GM18502 (cell line): ENCODE measurements at regions not wholly inside any gene's neighbourhood (a gene's known extent, or its start where the extent isn't known, plus 50 kb on each side); places are given as distances from the start of the nearest gene placed in this dataset.

Experiments used
- ATAC-seq: cut with Tn5 transposase; IDR thresholded peaks from one replicate; pipeline ENCODE4 v1.9.1; 2021; ENCODE audit warnings: mild to moderate bottlenecking; ENCODE audit not compliant: unreplicated experiment, poor library complexity

DNA sequence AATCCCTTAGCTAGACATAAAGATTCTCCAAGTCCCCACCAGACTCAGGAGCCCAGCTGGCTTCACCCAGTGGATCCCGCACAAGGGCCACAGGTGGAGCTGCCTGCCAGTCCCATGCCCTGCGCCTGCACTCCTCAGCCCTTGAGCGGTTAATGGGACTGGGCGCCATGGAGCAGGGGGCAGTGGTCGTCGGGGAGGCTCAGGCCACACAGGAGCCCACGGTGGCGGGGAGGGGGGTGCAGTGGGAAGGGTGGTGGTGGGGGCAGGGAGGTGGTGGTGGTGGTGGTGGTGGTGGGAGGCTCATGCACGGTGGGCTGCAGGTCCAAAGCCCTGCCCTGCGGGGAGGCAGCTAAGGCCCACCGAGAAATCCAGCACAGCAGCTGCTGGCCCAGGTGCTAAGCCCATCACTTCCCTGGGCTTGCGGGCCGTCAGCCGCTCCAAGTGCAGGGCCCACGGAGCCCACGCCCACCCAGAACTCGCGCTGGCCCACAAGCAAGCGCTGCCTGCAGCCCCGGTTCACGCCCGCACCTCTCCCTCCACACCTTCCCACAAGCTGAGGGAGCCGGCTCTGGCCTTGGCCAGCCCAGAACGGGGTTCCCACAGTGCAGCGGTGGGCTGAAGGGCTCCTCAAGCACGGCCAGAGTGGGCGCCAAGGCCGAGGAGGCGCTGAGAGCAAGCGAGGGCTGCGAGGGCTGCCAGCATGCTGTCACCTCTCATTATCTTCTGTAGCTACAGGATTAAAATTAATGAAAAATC is 732.5 kb upstream of the POM121L12 start:
- no peak for ATAC-seq

GRCh38 chr7:52297128-52297527 is 738.3 kb upstream of the POM121L12 start:
- ATAC-seq: no peak

DNA sequence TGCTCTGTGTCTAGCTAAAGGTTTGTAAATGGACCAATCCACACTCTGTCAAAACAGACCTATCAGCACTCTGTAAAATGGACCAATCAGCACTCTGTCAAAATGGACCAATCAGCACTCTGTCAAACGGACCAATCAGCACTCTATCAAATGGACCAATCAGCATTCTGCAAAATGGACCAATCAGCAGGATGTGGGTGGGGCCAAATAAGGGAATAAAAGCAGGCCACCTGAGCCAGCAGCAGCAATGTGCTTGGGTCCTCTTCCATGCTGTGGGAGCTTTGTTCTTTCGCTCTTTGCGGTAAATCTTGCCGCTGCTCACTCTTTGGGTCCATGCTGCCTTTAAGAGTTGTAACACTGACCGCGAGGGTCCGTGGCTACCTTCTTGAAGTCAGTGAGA is 740.5 kb upstream of the POM121L12 start:
- no peak for ATAC-seq

DNA sequence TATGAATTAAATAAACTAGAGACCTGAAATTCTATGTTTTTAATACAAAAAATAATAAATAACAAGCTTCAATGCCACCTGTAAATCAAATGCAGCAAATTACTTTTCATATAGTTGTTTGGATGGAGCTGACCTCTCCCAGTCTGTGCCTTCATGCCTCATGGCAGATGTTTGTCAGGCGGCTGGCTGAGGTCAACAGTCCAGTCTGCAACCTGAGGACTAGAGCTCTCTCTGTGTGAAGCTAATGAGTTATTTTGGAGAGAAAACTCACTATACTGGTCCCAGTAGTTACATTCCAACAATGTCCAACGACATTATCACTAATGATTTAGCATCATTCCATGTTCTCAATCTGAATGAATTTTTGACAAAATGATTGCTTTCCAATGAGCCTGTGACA is 746.2 kb upstream of the POM121L12 start:
- ATAC-seq: no peak

DNA sequence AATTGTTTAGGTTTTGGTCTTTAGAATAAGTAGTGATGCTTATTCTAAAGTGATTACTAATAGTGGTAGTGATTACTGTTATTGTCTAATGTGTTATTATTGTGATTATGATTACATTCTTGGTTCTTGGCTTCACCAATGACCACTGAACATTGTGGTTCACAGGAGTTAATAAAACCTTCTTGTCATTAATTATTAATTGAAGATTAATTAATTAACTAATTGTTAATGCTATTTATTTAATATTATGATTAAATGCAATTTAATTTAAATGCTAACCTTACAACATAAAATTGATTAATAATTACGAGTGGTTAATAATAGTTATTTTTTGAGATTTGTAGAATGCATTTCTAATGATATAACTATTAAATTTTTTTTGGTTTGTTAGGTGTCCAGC is 747.7 kb upstream of the POM121L12 start:
- ATAC-seq: no peak

- no peak for ATAC-seq
Observed at GRCh38 chr7:52285689-52286088, 749.7 kb upstream of the POM121L12 start.

DNA sequence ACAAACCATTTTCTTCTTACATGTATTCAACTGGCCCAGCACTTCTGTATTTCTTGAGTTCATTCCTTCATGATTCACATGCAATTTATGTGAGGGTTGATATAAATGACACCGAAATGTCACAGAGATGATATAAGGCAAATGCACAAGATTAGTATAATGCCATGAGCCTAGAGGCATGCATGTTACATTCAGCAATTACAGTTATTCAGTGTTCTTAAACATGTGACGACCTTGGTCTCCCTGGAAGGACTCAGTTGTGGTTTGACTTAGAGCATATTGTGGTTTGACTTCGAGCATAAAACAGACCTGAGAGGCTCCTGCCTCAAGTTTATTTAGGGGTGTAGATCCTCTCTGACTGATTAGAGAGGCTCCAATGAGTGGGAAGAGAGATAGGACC is 752.1 kb upstream of the POM121L12 start:
- ATAC-seq: no peak

DNA sequence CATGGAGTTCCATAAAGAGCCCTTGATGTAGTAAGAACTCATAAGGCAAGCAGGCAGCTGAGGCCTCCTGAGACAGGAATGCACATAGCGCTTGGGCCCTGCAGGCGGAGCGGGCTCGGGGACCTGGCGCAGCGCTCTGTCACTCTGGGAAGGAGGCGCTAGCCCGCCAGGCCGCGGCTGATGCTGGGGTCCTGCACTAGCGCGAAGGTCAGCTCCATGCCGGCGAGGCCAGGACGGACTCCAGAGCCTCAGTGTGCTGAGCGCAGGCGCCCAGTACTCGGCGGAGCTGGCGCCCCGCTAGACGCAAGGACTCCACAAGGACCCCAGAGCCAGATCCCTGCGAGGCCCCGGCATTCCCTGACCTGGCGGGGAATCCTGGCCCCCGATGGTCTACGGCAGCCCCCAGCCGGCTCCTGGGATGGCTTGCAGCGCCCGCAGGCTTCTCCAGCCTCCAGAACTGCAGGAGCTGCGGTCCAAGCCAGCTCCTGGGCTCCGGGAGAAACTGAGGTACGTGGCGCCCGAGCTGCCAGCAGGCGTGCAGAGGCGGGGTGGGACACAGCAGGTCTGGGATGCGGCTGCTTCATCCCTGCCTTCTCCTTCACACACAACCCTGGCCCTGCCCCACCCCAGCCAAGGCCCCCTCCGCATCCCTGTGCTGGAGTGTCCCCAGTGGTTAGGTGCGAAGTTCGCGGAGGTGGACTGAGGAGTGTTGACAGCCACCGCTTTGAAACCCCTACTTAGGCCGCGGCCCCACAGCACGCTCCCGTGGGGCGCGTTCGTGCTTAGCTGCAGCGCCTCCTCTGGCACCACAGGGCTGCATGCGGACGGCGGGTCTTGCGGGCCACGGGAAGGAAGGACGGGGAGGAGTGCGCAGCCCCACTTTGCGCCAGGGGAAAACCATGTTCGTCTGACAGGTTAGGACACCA is 761.5 kb upstream of the POM121L12 start:
- no peak for ATAC-seq

- ATAC-seq: no peak
Observed at GRCh38 chr7:52271703-52272102, 763.7 kb upstream of the POM121L12 start.

GRCh38 chr7:52270301-52270700 is 765.1 kb upstream of the POM121L12 start:
- no peak for ATAC-seq

GRCh38 chr7:52269669-52270068 is 765.8 kb upstream of the POM121L12 start:
- no peak for ATAC-seq

DNA sequence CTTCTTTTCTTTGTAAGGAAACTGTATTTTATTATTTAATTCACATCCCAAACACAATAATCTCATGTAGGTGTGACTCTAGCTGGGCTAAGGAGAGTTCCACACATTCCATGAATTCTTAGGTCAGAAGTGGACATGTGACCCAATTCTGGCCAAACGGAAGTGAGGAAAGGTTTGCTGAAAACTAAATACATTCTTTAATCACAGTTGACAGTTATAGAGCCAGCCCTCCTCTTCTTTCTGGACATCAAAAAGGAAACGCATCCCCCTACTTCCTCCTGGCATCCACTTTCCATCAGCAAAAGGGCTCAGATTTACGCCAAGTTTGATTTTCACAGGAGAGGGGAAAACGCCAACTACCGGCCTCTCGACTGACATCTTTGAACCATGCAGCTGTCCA is 774.4 kb upstream of the POM121L12 start:
- ATAC-seq: no peak

DNA sequence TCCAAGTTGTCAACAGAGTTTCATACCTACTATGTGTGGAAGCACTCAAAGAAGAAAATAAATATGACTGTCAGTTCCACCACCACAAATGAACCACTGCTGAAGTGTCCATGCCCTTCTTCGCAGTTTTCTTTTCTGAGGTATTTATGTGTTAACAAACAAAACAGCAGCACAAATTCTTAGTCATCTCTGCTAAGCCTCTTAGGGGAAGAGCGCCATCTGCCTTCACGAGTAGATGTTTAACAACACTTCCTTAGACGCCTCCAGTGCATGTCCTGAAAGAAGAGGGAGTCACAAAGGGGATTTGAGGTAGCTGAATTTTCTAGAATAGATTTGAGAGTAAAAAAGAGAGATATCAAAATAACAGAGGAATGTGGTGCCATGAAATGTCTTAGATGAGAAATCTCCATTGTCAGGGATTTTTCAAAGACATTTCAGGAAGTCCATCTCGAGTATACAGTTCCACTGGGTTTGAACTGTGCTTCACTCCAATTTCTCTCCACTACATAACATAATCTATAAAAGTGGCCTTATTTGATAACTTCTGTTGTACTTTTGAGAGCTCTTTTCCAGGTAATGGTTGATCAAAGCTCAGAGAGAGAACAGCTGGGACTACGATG is 775.3 kb upstream of the POM121L12 start:
- no peak for ATAC-seq

GRCh38 chr7:52257890-52258289 is 777.5 kb upstream of the POM121L12 start:
- ATAC-seq: no peak

DNA sequence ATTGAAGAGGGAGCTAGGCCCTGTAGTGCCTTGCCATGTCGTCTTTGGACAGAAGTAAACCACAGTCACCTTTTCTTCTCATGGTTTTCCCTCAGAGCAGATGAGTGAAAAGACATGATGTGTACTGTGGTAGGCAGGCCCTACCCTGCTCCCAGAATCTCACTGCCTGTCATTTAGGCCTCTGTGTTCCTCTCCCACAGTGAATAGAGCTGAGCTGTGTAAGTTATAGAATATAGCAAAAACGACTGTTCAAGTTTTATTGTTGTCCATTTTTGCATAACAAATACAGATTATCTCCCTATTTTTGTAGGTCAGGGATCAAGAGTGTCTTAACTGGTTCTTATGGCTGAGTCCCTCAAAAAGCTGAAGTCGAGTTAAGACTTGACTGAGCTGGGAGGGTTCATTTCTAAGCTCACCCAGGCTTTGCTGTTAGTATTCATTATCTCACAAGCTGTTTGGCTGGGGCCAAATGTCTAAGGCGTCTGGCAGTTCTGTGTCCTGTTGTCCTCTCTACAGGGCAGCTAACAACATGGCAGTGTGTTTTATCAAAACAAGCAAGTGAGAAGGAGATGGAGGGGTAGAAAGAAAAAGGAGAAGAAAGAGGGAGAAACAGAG is 780.9 kb upstream of the POM121L12 start:
- no peak for ATAC-seq

DNA sequence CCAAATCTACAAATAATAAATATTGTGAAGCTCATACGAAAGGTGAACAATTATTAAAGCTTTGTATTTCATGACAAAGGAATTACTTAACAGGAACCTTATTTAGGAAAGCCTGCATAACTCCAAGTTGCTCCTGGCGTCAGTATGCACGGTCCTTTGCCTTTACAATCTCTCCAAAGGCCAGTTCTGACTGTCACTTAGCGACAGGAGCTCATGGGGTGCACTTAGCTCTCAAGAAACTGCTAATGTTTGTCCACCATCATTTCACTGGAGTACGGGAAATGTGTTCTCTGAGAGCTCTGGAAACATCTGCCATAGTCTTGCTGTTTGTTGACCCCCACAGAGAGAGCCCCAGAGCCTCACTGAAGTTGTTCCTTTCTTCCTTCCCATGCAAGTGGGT is 781.5 kb upstream of the POM121L12 start:
- no peak for ATAC-seq

GRCh38 chr7:52249741-52250140 is 785.7 kb upstream of the POM121L12 start:
- no peak for ATAC-seq

DNA sequence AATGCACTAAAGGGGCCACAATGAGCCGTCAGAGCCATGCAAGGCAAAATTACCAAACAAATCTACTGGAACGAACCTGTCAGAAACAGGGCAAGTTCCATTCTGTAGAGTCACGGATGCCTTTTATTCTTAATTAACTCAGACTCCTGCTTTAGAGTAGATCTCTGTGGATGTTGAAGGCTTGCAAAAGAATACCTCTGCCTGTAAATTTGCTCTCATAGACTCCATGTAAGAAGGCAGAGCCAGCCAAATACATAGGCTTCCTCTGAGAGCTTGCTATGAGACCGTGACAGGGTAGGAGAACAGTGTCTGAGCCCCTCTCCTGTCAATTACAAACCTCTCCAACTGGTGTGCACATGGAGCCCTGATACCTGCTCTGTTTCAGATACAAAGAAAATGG is 787.9 kb upstream of the POM121L12 start:
- no peak for ATAC-seq

GRCh38 chr7:52243685-52244084 is 791.7 kb upstream of the POM121L12 start:
- no peak for ATAC-seq

- no peak for ATAC-seq
Observed at GRCh38 chr7:52233248-52233647, 802.2 kb upstream of the POM121L12 start.

- ATAC-seq: no peak
Observed at GRCh38 chr7:52211930-52212329, 823.5 kb upstream of the POM121L12 start.
